ENCODE measurements at regions not wholly inside any gene's neighbourhood (a gene's known extent, or its start where the extent isn't known, plus 50 kb on each side); places are given as distances from the start of the nearest gene placed in this dataset.

- Histone ChIP-seq H3K27me3 (replicated peaks in 1 of 2; ENCODE audit: control insufficient read depth in 2 of 2, insufficient read depth in 2 of 2, low read length in 1 of 2) (no peaks in the 10 kb centered on the region), H3K4me1 (ENCODE audit: control insufficient read depth, insufficient read depth, low read length) (no peaks in the 10 kb centered on the region), H3K4me2 (ENCODE audit: control insufficient read depth, insufficient read depth) (no peak overlapping the region), H3K79me2 (ENCODE audit: control insufficient read depth, insufficient read depth, low read length) (no peaks in the 10 kb centered on the region), H3K9ac (ENCODE audit: control insufficient read depth, insufficient read depth, low read length) (no peak overlapping the region), H3K4me3 (no peak overlapping the region), H2AFZ (ENCODE audit: control insufficient read depth, low read depth, low read length) (no peak overlapping the region), H3K27ac (ENCODE audit: control insufficient read depth, insufficient read depth) (no peak overlapping the region), H3K9me3 (replicated peaks; ENCODE audit: control insufficient read depth, insufficient read depth, low read length) (no peaks in the 10 kb centered on the region), H4K20me1 (ENCODE audit: control insufficient read depth, insufficient read depth) (no peaks in the 10 kb centered on the region), H3K36me3 (ENCODE audit: control insufficient read depth in 2 of 2, insufficient read depth in 2 of 2, low read length in 1 of 2) (no peaks in the 10 kb centered on the region)
- no peak for ATAC-seq
- TF ChIP-seq CTCF (IDR thresholded peaks at IDR 0.05 in 2 of 3, conservative IDR thresholded peaks at IDR 0.05 in 1 of 3; ENCODE audit: control insufficient read depth in 2 of 3, extremely low read depth in 1 of 3, insufficient read depth in 1 of 3, low read depth in 3 of 3, low read length in 3 of 3) (no peak), CHD1 (IDR thresholded peaks at IDR 0.05; ENCODE audit: low read depth, low read length) (no peak), CUX1 (IDR thresholded peaks at IDR 0.05; ENCODE audit: insufficient replicate concordance, low read depth, low read length) (no peak)
- in situ Hi-C loops (cut with MboI) (no loop called here), intact Hi-C loops (cut with micrococcal nuclease; ENCODE audit: unreplicated experiment) (no loop called here)
- FAIRE-seq, result no peak
- SMC1A ChIA-PET (ENCODE audit: uncharacterized antibody, unreplicated experiment), result interaction anchor here (1.1 to 1.6 kb wide), 3 partner anchors 10 to 22 kb away, joined by 3 to 8 read pairs (median 4); no protein-coding TSS in a partner anchor
- POLR2A ChIA-PET, result no interaction called here
- RAD21 ChIA-PET (ENCODE audit: unreplicated experiment), result no interaction called here
- DNase-seq (ENCODE audit: low read depth, low spot score), result no peak
- no TSS peak for BruUV-seq (replicated peaks)
- CTCF ChIA-PET, result interaction anchor here (1.0 kb wide), 1 partner anchor 18 kb away, joined by 3 read pairs; no protein-coding TSS in a partner anchor
- WGBS (ENCODE audit: insufficient coverage, insufficient replicate concordance, low lambda C conversion rate, missing lambda C conversion rate), result 52% methylated on average over 1 of the region's 1 CpG
These were observed 435.5 kb upstream of the ZNF608 start for GRCh38 chr5:125181955-125182354.

Measured in GM12878 (cell line).